HEK293T (cell line): ENCODE measurements at regions not wholly inside any gene's neighbourhood (a gene's known extent, or its start where the extent isn't known, plus 50 kb on each side); places are given as distances from the start of the nearest gene placed in this dataset.

Experiments used
- ARNT ChIP-seq: fragments of 450-650 bp; IDR thresholded peaks from 2 replicates; pipeline ENCODE4 v1.6.1; 2017; ENCODE audit warnings: mild to moderate bottlenecking
- BHLHE40 ChIP-seq: fragments of 450-650 bp; IDR thresholded peaks from 2 replicates; pipeline ENCODE4 v1.6.1; 2016; ENCODE audit warnings: mild to moderate bottlenecking, moderate library complexity, borderline replicate concordance
- FOXA1 ChIP-seq: fragments of 450-650 bp; IDR thresholded peaks from 2 replicates; pipeline ENCODE4 v1.6.1; 2016; ENCODE audit warnings: mild to moderate bottlenecking
- FOXK2 ChIP-seq: fragments of 450-650 bp; IDR thresholded peaks from 2 replicates; pipeline ENCODE4 v1.6.1; 2016; ENCODE audit warnings: mild to moderate bottlenecking
- FOXM1 ChIP-seq: fragments of 450-650 bp; IDR thresholded peaks from 2 replicates; pipeline ENCODE4 v1.6.1; 2017; ENCODE audit warnings: mild to moderate bottlenecking, borderline replicate concordance
- HDGF ChIP-seq: fragments of 450-650 bp; IDR thresholded peaks from 2 replicates; pipeline ENCODE4 v1.6.1; 2017; ENCODE audit warnings: antibody characterized with exemption, borderline replicate concordance
- SP1 ChIP-seq: fragments of 450-650 bp; IDR thresholded peaks from 2 replicates; pipeline ENCODE4 v1.6.1; 2017
- SUZ12 ChIP-seq: fragments of 450-650 bp; IDR thresholded peaks from 2 replicates; pipeline ENCODE4 v1.6.1; 2016; ENCODE audit warnings: mild to moderate bottlenecking
- TARDBP ChIP-seq: fragments of 450-650 bp; IDR thresholded peaks from 2 replicates; pipeline ENCODE4 v1.6.1; 2016
- TF ChIP-seq, protein P1 (sequence below): fragments of 450-650 bp; IDR thresholded peaks from 2 replicates; pipeline ENCODE4 v1.6.1; 2016

DNA sequence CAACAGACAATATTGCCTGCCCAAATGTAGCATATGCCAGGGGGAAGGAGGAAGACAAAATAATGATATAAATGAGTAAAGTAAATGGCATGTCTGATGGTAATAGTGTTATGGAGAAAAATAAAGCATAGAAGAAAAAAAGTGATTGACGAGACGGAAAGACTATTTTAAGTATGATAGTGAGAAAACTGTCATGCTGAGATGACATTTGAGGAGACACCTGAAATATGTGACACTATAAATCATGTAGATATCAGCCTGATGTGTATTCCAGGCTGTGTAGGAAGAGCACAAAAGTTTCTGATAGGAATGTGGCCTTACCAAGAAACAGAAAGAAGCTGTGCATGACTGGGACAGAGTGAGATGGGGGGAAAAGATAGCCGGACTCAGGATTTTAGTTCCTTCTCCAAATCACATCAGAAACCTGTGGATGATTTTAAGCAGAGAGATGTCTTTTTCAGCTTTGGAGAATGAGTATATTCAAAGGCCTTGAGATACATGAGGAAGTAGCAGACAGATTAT is 387.3 kb upstream of the SYT4 start:
- TF ChIP-seq HDGF (no peak), BHLHE40 (no peak), SUZ12 (no peak), FOXM1 (no peak), SP1 (no peak), TARDBP (no peak), FOXK2 (no peak), FOXA1 (no peak), ARNT (no peak)
- TF ChIP-seq, protein P1, sequence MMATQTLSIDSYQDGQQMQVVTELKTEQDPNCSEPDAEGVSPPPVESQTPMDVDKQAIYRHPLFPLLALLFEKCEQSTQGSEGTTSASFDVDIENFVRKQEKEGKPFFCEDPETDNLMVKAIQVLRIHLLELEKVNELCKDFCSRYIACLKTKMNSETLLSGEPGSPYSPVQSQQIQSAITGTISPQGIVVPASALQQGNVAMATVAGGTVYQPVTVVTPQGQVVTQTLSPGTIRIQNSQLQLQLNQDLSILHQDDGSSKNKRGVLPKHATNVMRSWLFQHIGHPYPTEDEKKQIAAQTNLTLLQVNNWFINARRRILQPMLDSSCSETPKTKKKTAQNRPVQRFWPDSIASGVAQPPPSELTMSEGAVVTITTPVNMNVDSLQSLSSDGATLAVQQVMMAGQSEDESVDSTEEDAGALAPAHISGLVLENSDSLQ, result no peak
